OCI-LY7 (cell line): ENCODE measurements at regions not wholly inside any gene's neighbourhood (a gene's known extent, or its start where the extent isn't known, plus 50 kb on each side); places are given as distances from the start of the nearest gene placed in this dataset.
A peak's percentile ranks its signal among the peaks of the same experiment; 100 is the strongest.

Source experiments
- BruUV-seq: library from RNA; stranded (reverse); fragments of 400-500 nt; replicated peaks from 2 replicates; lab custom pipeline; 2021; lab: Mats Ljungman, UMichigan
- CTCF ChIA-PET: fragments of 300-600 bp; sonication (Branson Sonifier 250); formaldehyde crosslinking; loops from one replicate; lab custom pipeline; 2022; ENCODE audit warnings: antibody characterized with exemption; ENCODE audit not compliant: unreplicated experiment; lab: Charles Lee
- POLR2A ChIA-PET: fragments of 300-600 bp; sonication (Branson Sonifier 250); formaldehyde crosslinking; loops from one replicate; lab custom pipeline; 2022; ENCODE audit warnings: antibody characterized with exemption; lab: Charles Lee
- DNase-seq: peaks from one replicate; pipeline ENCODE4 v3.0.0-alpha.2; 2015; ENCODE audit warnings: low spot score
- H2AFZ ChIP-seq: fragments of 200-600 bp; sonication (generic), shearing (Covaris generic); 2 replicates; pipeline ENCODE4 v1.6.1; 2014; ENCODE audit warnings: mild to moderate bottlenecking, antibody characterized with exemption, low read length, moderate library complexity
- H3K27ac ChIP-seq: fragments of 200-600 bp; sonication (generic); 2 replicates; pipeline ENCODE4 v1.5.1; 2014; ENCODE audit warnings: mixed run types, low read depth, mild to moderate bottlenecking, moderate library complexity, low read length, inconsistent platforms; ENCODE audit not compliant: poor library complexity, severe bottlenecking
- H3K36me3 ChIP-seq: fragments of 200-600 bp; sonication (generic); 2 replicates; pipeline ENCODE4 v1.6.1; 2014; ENCODE audit warnings: mild to moderate bottlenecking, antibody characterized with exemption, low read length, moderate library complexity, mixed read lengths; ENCODE audit not compliant: insufficient read depth
- H3K4me1 ChIP-seq: fragments of 200-600 bp; sonication (generic); 2 replicates; pipeline ENCODE4 v1.5.1; 2014; ENCODE audit warnings: mild to moderate bottlenecking, low read length; ENCODE audit not compliant: insufficient read depth, poor library complexity, severe bottlenecking
- H3K4me2 ChIP-seq: fragments of 200-600 bp; sonication (generic); 2 replicates; pipeline ENCODE4 v1.6.1; 2014; ENCODE audit warnings: mild to moderate bottlenecking, low read length
- H3K4me3 ChIP-seq: fragments of 200-600 bp; sonication (generic); 2 replicates; pipeline ENCODE4 v1.5.1; 2014; ENCODE audit warnings: mild to moderate bottlenecking, low read depth, low read length; ENCODE audit not compliant: poor library complexity, severe bottlenecking
- H3K79me2 ChIP-seq: fragments of 200-600 bp; sonication (generic); 2 replicates; pipeline ENCODE4 v1.6.1; 2016; ENCODE audit warnings: low read depth, mild to moderate bottlenecking, low read length, moderate library complexity, mixed read lengths; ENCODE audit not compliant: insufficient read depth
- H3K9me2 ChIP-seq: fragments of 200-600 bp; sonication (generic); 2 replicates; pipeline ENCODE4 v1.6.1; 2016; ENCODE audit warnings: mild to moderate bottlenecking, low read length, mixed read lengths; ENCODE audit not compliant: insufficient read depth
- H3K9me3 ChIP-seq: fragments of 200-600 bp; sonication (generic); 2 replicates; pipeline ENCODE4 v1.6.1; 2014; ENCODE audit warnings: mild to moderate bottlenecking, mixed run types, low read length, mixed read lengths
- H4K20me1 ChIP-seq: fragments of 200-600 bp; sonication (generic); 2 replicates; pipeline ENCODE4 v1.6.1; 2014; ENCODE audit warnings: mild to moderate bottlenecking, antibody characterized with exemption, low read length, moderate library complexity, mixed read lengths; ENCODE audit not compliant: insufficient read depth
- EZH2phosphoT487 ChIP-seq: fragments of 200-600 bp; sonication (generic); IDR thresholded peaks from 2 replicates; pipeline ENCODE4 v1.6.1; 2018; ENCODE audit warnings: low read depth, borderline replicate concordance, mild to moderate bottlenecking, mixed run types, antibody characterized with exemption, low read length, moderate library complexity, mixed read lengths
- intact Hi-C: fragments of 100-400 bp; cut with micrococcal nuclease; formaldehyde crosslinking; loops from one replicate; pipeline ENCODE4 v1.10.0; 2022; ENCODE audit not compliant: unreplicated experiment
- TF ChIP-seq, protein P1 (sequence below): fragments of 200-600 bp; sonication (generic); conservative IDR thresholded peaks from 2 replicates; pipeline ENCODE4 v1.5.1; 2014; ENCODE audit warnings: mild to moderate bottlenecking, antibody characterized with exemption, low read length, moderate library complexity, mixed read lengths

DNA sequence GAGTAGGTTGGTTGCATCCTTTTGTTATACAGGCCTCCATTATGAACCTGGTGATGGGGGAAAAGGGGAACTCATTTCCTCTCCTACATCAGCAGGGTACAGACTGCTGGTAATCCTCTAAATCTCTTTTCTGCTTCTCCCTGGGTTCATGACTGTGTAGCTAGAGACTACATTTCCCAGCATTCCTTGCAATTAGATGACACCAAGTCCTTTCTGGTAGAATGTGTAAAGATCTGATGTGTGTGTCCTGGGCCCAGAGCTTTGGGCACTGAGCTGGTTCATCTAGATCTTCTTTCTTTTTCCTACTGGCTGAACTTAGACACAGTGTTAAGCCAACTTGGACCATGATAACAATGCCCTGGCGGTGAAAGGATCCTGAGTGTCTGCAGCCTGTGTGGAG, 104.7 kb upstream of the IFNGR1 start:
- Histone ChIP-seq H3K27ac (no peak overlapping the region), H3K36me3 (no peaks in the 10 kb centered on the region), H2AFZ (no peak overlapping the region), H3K4me2 (no peak overlapping the region), H3K4me3 (no peak overlapping the region), H3K79me2 (no peaks in the 10 kb centered on the region), H3K4me1 (no peaks in the 10 kb centered on the region), H3K9me2 (no peaks in the 10 kb centered on the region), H4K20me1 (no peaks in the 10 kb centered on the region), H3K9me3 (no peaks in the 10 kb centered on the region)
- intact Hi-C loops = no loop called here
- peak; percentile 29 for DNase-seq
- ChIA-PET CTCF (no interaction called here), POLR2A (no interaction called here)
- TF ChIP-seq EZH2phosphoT487 = no peak
- TF ChIP-seq, protein P1, sequence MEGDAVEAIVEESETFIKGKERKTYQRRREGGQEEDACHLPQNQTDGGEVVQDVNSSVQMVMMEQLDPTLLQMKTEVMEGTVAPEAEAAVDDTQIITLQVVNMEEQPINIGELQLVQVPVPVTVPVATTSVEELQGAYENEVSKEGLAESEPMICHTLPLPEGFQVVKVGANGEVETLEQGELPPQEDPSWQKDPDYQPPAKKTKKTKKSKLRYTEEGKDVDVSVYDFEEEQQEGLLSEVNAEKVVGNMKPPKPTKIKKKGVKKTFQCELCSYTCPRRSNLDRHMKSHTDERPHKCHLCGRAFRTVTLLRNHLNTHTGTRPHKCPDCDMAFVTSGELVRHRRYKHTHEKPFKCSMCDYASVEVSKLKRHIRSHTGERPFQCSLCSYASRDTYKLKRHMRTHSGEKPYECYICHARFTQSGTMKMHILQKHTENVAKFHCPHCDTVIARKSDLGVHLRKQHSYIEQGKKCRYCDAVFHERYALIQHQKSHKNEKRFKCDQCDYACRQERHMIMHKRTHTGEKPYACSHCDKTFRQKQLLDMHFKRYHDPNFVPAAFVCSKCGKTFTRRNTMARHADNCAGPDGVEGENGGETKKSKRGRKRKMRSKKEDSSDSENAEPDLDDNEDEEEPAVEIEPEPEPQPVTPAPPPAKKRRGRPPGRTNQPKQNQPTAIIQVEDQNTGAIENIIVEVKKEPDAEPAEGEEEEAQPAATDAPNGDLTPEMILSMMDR = no peak
- no TSS peak for BruUV-seq

DNA sequence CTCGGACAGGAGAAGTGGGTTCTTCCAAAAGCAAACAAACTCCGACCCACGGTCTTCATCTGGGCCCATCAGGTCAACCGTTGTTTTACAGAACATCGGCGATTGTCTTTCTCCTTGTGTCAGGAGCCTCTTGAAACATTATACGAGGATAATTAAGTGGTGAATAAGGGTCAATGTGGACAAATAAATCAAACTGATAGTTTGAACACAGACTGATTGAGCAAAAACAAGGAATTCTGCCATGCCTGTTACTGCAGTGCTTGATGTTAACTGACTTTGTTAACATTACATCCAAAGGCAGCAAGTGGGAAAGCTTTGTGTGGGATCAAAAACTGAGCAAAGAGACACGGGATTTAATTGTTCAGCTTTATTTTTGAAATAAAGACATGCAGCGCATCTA, 101.1 kb upstream of the IFNGR1 start:
- POLR2A ChIA-PET = interaction anchor here (1.2 to 3.1 kb wide), 3 partner anchors 59 to 242 kb away, joined by 3 to 12 read pairs (median 5); no protein-coding TSS in a partner anchor
- H3K4me3 ChIP-seq = no peak overlapping the region
- H4K20me1 ChIP-seq = no peaks in the 10 kb centered on the region
- no peaks in the 10 kb centered on the region for H3K9me2 ChIP-seq
- H3K27ac ChIP-seq = no peak overlapping the region
- H3K9me3 ChIP-seq = no peaks in the 10 kb centered on the region
- CTCF ChIA-PET = no interaction called here
- no peaks in the 10 kb centered on the region for H3K36me3 ChIP-seq
- H3K4me2 ChIP-seq = no peak overlapping the region
- no peak for DNase-seq
- H3K4me1 ChIP-seq = no peaks in the 10 kb centered on the region
- BruUV-seq = no TSS peak
- intact Hi-C loops = no loop called here
- H2AFZ ChIP-seq = no peak overlapping the region
- no peaks in the 10 kb centered on the region for H3K79me2 ChIP-seq
- no peak for TF ChIP-seq EZH2phosphoT487
- TF ChIP-seq, protein P1 = no peak

DNA sequence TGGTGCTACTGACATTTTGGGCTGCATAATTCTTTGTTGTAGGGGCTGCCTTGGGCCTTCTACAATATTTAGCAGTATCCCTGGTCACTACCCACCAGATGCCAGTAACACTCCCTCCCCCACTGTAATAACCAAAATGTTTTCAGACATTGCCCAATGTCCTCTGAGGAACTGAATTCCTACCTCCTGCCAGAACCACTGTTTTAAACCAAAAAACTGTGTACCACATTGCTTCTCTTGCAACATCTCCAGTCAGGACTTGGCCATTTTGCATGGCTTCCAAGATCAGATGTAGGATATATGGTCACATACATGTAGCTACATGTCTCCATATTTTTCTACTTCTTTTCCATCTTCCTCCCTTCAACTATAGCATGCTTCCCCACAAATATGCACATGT, 97.4 kb upstream of the IFNGR1 start:
- ChIA-PET POLR2A (no interaction called here), CTCF (no interaction called here)
- no peaks in the 10 kb centered on the region for H3K36me3 ChIP-seq
- H3K4me2 ChIP-seq = no peak overlapping the region
- no peak overlapping the region for H2AFZ ChIP-seq
- H3K4me3 ChIP-seq = no peak overlapping the region
- no peaks in the 10 kb centered on the region for H3K79me2 ChIP-seq
- H3K27ac ChIP-seq = no peak overlapping the region
- TF ChIP-seq, protein P1 = no peak
- TF ChIP-seq EZH2phosphoT487 = no peak
- no peaks in the 10 kb centered on the region for H4K20me1 ChIP-seq
- H3K4me1 ChIP-seq = peaks cover 4% of the 10 kb centered on the region
- no TSS peak for BruUV-seq
- no peaks in the 10 kb centered on the region for H3K9me2 ChIP-seq
- no peaks in the 10 kb centered on the region for H3K9me3 ChIP-seq
- intact Hi-C loops = no loop called here
- DNase-seq = no peak
